ENCODE measurements at regions not wholly inside any gene's neighbourhood (a gene's known extent, or its start where the extent isn't known, plus 50 kb on each side); places are given as distances from the start of the nearest gene placed in this dataset.

DNA sequence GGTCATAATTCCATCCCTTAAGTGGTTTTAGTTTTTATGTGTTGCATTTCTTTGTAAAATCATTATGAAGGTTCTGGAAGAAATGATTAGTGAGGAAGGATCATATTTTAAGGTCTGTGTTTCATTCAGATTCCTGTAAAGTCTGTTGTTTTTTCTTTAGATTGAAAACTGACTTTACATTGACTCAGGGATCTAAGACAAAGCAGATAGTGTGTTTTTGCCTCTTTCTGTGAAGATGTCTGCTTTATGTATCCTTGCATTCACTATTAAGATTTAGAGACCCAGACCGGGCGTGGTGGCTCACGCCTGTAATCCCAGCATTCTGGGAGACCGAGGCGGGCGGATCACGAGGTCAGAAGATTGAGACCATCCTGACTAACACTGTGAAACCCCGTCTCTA is 225.7 kb downstream of the SAMD5 start:
- H3K9me3 Mint-ChIP-seq: no peaks in the 10 kb centered on the region
- no peaks in the 10 kb centered on the region for H3K27me3 Mint-ChIP-seq (ENCODE audit: low read depth)

GRCh38 chr6:147735924-147736323 is 227.4 kb downstream of the SAMD5 start:
- H3K4me1 Mint-ChIP-seq: peaks cover 27% of the 10 kb centered on the region
- H3K27me3 Mint-ChIP-seq (ENCODE audit: low read depth): no peaks in the 10 kb centered on the region
- no peaks in the 10 kb centered on the region for H3K9me3 Mint-ChIP-seq
- no peak overlapping the region for H3K4me3 Mint-ChIP-seq
- no peak overlapping the region for H3K27ac Mint-ChIP-seq
- no peak for TF ChIP-seq CTCF (IDR thresholded peaks at IDR 0.05; ENCODE audit: unreplicated experiment in 3 of 3)
- H3K36me3 Mint-ChIP-seq (ENCODE audit: low read depth): no peaks in the 10 kb centered on the region

More for the DNA sequence above, 225.7 kb downstream of the SAMD5 start:
- no peak for TF ChIP-seq CTCF (IDR thresholded peaks at IDR 0.05; ENCODE audit: unreplicated experiment in 3 of 3)
- H3K27ac Mint-ChIP-seq: peak overlapping the region in 1 of 3 experiments; percentile 19
- H3K4me3 Mint-ChIP-seq: no peak overlapping the region
- H3K36me3 Mint-ChIP-seq (ENCODE audit: low read depth): no peaks in the 10 kb centered on the region
- H3K4me1 Mint-ChIP-seq: peaks cover 20% of the 10 kb centered on the region

GRCh38 chr6:147737115-147737514 is 228.6 kb downstream of the SAMD5 start:
- no peak overlapping the region for H3K27ac Mint-ChIP-seq
- TF ChIP-seq CTCF (IDR thresholded peaks at IDR 0.05; ENCODE audit: unreplicated experiment in 3 of 3): no peak
- no peaks in the 10 kb centered on the region for H3K9me3 Mint-ChIP-seq
- no peaks in the 10 kb centered on the region for H3K36me3 Mint-ChIP-seq (ENCODE audit: low read depth)
- no peak overlapping the region for H3K4me3 Mint-ChIP-seq
- H3K4me1 Mint-ChIP-seq: peaks cover 27% of the 10 kb centered on the region
- H3K27me3 Mint-ChIP-seq (ENCODE audit: low read depth): no peaks in the 10 kb centered on the region

- Mint-ChIP-seq H3K9me3 (no peaks in the 10 kb centered on the region), H3K4me1 (peaks cover 26% of the 10 kb centered on the region), H3K27ac (peak overlapping the region; percentile 3 to 58 (median 47)), H3K36me3 (ENCODE audit: low read depth) (no peaks in the 10 kb centered on the region), H3K27me3 (ENCODE audit: low read depth) (no peaks in the 10 kb centered on the region), H3K4me3 (peak overlapping the region in 1 of 3 experiments; percentile 4)
- no peak for TF ChIP-seq CTCF (IDR thresholded peaks at IDR 0.05; ENCODE audit: unreplicated experiment in 3 of 3)
Measured at GRCh38 chr6:147738099-147738498, 229.6 kb downstream of the SAMD5 start.

DNA sequence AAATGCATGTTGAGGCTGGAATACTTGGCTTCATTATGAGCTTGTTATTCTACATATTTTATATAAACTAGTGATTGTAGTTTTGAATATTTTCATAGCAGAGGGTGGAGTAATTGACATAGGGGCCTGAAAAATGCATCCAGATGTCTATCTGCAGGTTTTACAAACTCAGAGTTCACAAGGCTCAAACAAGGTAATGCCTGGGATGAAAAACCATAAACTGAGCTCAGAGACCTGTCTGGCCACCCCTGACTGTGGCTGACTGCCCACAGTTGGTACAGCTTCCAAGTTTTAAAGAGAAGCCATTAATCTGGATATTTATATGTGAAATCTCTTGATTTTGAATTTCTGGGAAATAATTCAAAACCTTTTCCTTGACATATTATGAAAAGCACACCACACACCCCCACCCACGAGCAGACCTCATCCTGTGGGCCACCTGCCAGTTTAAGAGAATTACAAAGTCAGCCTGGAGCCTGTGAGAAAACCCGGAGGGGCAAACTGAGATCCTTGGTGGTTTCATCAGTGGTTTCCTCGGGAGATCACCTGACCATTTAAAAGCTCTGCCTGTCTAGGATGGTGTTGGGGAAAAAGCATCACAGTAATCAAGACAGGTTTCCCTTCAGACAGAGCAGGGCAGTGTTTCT is 230.1 kb downstream of the SAMD5 start:
- H3K4me3 Mint-ChIP-seq: peak overlapping the region in 1 of 3 experiments; percentile 19
- H3K36me3 Mint-ChIP-seq (ENCODE audit: low read depth): no peaks in the 10 kb centered on the region
- no peaks in the 10 kb centered on the region for H3K9me3 Mint-ChIP-seq
- no peaks in the 10 kb centered on the region for H3K27me3 Mint-ChIP-seq (ENCODE audit: low read depth)
- H3K27ac Mint-ChIP-seq: peak overlapping the region; percentile 47 to 91 (median 63)
- peaks cover 21% of the 10 kb centered on the region for H3K4me1 Mint-ChIP-seq
- no peak for TF ChIP-seq CTCF (IDR thresholded peaks at IDR 0.05; ENCODE audit: unreplicated experiment in 3 of 3)

GRCh38 chr6:147740326-147740725 is 231.8 kb downstream of the SAMD5 start:
- Mint-ChIP-seq H3K9me3 (no peaks in the 10 kb centered on the region), H3K4me3 (no peak overlapping the region), H3K4me1 (peaks cover 21% of the 10 kb centered on the region), H3K27ac (peak overlapping the region in 1 of 3 experiments; percentile 22), H3K36me3 (ENCODE audit: low read depth) (no peaks in the 10 kb centered on the region), H3K27me3 (ENCODE audit: low read depth) (no peaks in the 10 kb centered on the region)
- TF ChIP-seq CTCF (IDR thresholded peaks at IDR 0.05; ENCODE audit: unreplicated experiment in 3 of 3): no peak
